ENCODE measurements at regions not wholly inside any gene's neighbourhood (a gene's known extent, or its start where the extent isn't known, plus 50 kb on each side); places are given as distances from the start of the nearest gene placed in this dataset.

- no peak for TF ChIP-seq EZH2 (IDR thresholded peaks at IDR 0.05; ENCODE audit: borderline replicate concordance, low read depth, low read length, severe bottlenecking)
- TF ChIP-seq CTCF (IDR thresholded peaks at IDR 0.05; ENCODE audit: borderline replicate concordance, extremely low read depth, low read length, poor library complexity, severe bottlenecking), result no peak
Observed at GRCh38 chr18:2183432-2183831, 387.9 kb downstream of the METTL4 start.

Measured in DND-41 (cell line).